NCI-H748 (cell line): ENCODE measurements at regions not wholly inside any gene's neighbourhood (a gene's known extent, or its start where the extent isn't known, plus 50 kb on each side); places are given as distances from the start of the nearest gene placed in this dataset.
A peak's percentile ranks its signal among the peaks of the same experiment; 100 is the strongest.

Experiments
- DNase-seq: peaks from one replicate; lab custom pipeline; 2025; ENCODE audit not compliant: unreplicated experiment; lab: John Stamatoyannopoulos, UW

DNA sequence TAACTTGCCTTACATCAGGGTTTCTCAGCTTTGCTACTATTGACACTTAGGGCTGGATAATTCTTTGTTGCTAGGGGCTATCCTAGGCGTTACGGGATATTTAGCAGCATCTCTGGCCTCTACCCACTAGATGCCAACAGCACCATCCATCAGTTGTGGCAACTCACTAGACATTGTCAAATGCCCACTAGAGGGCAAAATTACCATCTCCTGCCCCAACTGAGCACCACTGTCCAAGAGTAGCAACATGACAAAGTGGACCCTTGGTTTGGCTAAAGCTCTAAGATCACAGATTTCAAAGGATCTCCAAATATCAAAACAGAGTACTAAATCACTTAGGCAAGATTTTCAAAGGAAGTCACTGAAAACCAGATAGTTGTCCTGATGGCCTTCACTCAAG is 251.7 kb upstream of the TBX3 start:
- peak; percentile 43 for DNase-seq

DNA sequence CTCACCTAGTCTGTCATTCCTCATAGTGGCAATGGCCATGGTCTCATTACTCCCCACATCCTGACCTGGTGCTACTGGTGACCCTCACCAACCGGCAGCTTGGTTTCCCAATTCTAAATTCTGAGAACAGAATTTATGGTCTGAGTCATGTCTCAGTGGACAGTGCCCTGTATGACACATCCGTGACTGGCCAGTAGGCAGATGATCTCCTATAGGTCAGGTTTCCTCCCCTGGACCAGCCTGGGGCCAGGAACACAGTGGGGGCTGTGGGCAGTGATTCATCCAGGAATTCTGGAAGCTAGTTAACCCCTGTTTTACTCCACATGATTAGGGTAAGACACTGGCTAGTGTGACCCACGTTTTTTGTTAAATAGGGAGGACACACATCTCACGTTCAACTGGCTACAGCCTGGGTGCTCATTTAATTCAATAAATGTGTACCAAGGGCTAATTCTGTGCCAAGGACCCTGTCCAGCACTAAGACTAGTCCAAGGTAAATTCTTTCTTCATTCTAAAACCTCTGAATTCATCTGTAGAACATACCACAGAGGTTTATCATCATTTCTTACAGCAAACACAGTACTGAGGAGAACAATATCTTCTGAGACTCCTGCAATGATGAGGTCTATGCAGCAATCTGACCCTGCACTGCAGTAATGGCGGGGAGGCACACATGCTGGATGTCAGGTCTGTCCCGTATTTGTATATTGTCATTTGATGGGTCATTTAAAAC is 249.6 kb upstream of the TBX3 start:
- no peak for DNase-seq

DNA sequence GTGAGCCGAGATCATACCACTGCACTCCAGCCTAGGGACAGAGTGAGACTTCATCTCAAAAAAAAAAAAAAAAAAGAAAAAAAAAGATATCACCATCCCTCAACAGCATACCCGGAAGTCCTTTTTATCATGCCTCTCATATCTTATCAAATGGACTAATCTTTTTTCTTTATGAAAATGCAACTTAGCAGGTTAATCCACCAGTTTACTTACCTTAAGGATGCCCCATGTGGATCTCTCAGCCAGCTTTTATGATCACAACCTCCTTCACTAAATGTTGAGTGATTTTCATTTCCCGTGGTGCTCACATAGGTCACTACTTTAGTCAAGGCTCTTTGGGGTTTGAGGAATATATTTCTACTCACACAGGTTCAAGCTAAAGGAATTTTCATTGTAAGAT is 248.8 kb upstream of the TBX3 start:
- DNase-seq: no peak

DNA sequence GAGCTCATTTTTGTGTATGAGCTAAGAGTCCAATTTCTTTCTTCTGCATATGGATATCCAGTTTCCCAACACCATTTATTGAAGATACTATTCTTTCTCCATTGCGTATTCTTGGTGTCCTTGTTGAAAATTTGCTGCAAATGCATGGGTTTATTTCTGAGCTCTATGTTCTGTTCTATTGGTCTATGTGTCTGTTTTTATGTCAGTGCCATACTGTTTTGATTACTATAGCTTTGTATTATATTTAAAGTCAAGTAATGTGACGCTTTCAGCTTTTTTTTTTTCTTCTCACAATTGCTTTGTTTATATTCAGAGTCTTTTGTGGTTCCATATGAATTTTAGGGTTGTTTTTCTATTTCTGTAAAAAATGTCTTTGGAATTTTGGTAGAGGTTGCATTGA is 247.1 kb upstream of the TBX3 start:
- no peak for DNase-seq

DNA sequence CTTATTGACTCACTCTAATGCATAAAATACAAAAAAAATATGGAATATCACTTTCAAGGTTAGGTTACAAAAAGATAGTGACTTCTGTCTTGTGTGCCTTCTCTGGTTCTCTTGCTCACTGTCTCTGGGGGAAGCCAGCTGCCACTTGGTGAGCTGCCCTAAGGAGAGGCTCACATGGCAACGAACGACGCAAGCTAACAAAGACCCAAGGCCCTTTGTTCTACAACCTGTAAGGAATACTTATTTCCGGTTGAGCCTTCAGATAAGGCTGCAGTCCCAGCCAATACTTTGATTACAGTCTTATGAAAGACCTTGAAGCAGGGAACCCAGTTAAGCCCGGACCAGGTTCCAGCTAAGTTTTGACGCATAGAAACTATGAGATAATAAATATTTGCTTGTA is 242.4 kb upstream of the TBX3 start:
- peak; percentile 11 for DNase-seq

DNA sequence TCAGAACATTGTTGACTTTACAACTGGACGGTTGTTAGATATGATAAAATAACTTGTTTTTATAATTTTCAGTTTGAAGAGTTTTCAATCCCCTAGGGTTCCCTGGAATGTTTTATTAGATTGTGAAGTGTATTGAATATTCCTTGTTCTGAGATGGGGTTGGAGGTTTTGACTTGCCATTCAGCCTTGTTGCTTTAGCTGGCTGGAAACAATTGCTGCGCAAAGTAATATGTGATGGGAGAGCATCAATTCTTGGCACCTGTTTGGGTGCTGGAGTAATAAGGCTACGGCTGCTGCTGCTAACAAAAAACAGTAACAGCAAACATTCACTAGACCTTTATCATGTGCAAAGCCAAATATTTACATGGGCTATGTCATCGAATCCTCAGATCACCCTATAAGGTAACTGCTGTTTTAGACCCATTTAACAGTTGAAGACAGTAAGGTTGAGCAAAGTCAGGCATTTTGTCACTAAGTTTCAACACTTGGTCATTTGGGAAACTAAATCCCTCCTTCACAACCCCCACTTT is 241.0 kb upstream of the TBX3 start:
- peak; percentile 67 for DNase-seq

DNA sequence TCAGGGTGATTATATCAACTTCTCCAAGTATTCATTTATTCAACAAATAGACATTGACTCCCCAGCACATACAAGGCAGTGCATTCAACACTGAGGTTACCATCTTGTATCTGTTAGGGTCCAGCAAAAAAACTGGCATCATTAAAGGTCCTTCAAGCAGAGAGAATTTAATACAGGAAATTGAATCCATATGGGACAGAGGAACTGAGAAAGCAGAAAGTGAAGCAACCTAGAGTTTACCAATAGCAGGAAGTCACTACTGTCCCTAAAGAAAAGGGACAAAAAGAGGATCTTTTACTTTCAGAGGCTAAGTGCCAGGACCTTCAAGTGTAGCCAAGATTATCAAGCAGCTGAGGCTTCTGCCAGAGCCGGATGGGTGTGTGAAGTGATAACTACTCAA is 237.8 kb upstream of the TBX3 start:
- no peak for DNase-seq

DNA sequence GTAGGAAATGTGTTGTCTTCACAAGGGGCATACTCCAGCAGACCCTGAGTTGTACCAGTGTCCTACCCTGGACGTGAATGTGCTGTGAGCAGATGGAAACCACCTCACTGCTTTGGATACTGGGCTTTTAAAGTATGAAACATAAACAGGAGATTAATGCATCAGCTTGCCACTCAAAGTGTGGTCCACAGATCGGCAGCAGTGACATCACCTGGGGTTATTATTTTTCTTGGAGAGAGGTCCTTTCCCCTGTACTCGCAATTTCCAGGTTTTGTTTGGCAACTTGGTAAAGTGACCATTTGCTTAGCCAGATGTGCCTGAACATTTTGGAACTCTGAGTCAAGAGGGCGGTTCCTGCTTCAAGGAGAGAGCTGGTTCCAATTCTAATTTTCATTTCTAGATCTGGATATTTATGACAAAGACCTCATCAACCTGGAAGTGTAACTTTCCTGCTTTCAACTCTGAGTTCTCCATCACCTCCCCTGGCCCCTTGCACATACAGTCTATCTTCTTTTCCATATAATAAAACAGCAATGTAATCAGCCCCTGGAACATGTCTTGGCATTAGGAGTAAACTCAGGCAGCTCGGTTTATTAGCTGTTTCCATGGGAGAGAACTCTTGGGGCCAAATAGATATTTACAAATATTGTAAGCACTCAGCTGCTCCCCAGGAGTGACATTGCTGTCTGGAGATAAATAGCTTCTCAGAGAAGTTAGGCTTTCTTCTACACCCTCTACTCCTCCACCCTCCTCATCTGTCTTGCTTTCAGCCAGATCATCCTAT is 237.0 kb upstream of the TBX3 start:
- no peak for DNase-seq

DNA sequence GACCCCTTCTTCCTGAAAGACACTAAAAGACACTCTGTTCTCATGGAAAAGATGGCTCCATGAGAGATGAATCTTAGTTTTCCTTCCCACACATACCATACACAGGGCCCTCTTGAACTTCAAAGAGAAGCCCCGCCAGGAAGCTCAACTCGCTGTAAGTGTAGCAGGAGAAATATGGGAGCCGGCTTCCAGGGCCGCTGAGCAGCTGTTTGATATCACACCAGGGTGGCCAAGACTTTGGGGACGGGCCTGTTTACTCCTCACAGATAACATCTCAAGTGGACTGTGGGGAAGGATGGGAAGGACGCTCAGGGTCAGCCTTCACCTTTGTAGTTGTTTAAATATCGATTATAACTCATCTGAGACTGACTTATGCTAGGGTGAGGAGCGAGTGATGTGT is 235.5 kb upstream of the TBX3 start:
- no peak for DNase-seq

DNA sequence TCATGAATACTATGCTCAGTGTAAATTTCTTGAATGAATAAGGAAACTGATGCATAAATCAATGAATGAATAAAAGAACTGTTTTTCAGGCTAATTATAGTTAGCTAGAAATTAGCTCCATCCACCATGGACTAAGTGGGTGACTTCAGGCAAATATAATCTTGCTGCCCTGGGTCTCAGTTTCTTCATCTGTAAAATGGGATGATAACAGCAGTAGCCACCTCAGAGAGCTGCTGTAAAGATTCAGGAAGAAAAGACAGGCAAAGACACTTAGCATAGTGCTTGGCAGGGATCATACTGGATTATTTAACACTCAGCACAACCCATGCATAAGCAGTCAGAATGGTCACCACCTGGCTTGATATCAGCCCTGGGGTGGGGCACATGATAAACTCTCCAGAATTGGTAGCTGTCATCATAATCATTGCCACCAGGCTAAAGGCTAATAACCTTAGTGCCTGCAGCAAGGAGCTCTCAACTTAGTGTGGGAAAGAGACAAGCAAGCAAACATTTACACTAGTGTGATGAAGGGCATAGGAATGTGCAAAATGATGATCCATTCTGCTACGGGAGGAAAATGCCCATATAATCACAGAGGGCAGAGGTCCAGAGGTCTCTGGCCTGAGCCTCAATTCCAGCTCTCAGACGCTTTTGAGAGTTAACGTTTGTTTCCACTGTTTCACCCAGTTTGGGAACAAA is 234.7 kb upstream of the TBX3 start:
- no peak for DNase-seq

DNA sequence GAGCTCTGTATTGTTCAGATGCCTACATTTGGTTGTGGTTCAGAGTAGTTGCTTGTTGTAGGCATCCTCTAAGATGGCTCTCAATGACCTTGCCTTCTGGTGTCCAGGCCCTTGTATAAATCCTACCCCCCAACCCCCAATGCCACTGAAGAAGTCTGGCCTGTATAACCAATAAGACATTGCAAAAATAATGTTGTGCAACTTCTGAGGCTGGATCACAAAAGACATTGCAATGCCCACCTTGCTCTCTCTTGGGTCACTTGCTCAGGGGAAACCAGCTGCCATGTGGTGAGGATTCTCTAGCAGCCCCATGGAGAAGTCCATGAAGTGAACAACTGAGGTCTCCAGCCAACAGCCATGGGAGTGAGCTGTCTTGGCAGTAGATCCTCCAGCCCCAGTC is 234.0 kb upstream of the TBX3 start:
- DNase-seq: no peak

DNA sequence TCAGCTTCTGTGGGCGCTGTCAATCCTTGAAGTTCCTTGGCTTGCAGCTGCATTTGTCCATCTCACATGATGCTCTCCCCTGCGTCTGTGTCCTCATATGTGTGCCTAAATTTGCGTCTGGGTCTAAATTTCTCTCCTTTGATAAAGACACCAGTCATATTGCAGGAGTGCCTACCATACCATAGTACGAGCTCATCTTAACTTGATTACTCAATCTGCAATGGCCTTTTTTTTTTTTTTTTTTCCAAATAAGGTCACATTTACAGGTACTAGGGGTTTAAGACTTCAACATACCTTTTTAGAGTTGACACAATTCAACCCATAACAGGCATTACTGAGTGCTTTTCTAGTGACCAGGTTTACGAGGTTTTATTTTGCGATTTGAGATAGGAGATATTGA is 233.3 kb upstream of the TBX3 start:
- no peak for DNase-seq

DNA sequence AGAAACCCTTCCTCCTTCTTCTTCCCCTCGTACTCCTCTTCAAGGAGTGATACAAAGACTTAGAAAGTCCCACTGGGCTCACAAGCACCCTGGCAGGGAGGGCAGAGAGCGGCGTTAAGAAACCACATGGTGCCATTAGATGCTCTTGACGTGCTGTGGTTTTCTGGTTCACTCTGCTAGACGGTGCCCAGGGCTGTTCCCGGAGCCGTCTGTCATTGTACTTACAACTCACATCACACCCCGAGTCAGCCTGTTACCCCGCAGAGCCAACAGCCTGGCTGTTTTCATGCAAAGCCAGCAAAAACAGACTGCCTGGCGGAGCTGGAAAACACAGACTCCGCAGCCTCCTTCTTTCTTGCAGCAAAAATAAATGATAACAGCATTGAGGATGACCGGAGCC is 232.6 kb upstream of the TBX3 start:
- DNase-seq: no peak

DNA sequence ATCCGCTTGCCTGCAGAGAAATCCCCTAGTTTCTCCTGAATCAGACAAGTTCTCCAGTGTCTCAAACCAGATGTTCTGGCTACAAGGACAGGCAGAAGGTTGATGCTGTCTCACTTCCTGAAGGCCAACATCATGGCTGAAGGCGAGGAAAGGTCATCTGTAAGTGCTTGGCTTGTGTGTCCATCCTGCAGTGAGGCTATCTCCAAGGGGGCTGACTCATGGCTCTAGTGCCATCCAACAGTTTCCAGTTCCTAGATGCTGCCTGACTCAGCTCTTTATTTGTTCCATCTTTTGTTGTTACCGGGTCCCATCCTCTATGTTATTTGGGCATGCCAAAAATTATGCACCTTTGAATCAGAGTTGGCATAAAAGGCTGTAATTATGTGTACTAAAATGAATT is 232.1 kb upstream of the TBX3 start:
- no peak for DNase-seq

DNA sequence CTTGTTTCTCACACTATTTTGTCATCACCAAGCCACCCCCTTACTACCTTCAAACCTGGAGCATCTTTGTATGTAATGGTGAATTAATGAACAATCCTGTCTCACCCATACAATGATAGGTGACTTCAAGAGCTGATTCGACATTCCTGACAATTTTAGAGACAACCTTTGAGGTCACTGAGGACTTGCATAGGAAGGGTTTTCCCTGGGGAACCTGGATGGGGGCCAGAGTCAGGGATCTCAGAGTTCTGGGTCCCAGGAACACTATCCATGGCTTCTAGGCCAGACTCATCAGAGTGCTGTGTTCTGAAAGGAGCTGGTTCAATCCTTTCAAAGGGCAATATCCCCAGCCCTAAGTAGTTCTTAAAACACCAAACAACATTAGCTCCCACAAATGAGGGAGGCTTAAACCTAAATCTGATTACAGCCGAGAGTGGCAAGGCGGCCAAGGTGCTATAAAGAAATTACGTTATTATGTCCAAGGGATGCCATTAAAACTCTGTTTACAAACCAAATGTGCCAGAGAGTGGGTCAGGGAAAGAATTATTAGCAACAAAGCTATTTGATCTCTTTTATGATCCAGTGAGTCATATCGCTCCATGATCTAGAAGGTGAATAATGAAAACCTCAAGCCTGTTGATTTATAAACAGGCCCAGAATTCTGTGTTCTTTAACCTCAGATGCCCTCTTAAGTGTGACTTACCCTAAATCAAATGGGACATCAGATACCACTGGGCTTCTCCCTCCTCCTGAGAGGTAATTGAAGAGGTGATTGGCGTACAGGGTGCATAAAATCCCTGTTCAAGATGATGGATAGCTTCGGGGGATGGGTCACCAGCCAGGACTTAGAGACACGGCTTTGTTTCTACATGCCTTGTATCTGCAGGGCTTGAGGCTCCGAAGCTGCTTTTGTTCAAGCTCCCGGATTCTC is 230.2 kb upstream of the TBX3 start:
- DNase-seq: no peak

DNA sequence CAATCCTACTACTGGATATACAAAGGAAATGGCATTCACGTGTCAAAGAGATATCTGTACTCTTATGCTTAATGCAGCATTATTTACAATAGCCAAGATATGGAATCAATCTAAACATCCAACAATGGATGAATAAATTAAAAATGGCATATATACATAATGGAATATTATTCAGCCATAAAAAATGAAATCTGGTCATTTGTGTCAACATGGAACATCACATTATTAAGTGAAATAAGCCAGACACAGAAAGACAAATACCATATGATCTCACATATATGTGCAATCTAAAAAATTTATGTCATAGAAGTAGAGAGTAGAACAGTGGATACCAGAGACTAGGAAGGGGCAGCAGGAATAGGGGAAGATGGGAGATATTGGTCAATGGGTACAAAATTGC is 228.8 kb upstream of the TBX3 start:
- no peak for DNase-seq

DNA sequence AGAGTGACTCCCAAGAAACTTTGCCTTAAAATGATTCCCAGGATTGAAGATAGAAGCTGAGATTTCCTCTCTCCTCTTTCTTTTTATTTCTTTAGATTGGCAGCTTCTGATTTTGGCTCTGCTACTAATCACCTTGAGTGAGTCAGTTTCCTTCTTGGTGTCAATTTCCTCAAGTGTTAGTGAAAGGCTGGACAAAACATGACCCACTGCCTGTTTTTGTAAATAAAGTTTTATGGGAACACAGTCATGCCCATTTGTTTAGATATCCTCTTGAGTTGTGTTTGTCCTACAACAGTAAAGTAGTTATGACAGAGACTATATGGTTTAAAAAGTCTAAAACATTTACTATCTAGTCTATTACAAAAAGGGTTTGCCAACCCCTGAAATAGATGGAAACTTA is 227.2 kb upstream of the TBX3 start:
- DNase-seq: no peak

DNA sequence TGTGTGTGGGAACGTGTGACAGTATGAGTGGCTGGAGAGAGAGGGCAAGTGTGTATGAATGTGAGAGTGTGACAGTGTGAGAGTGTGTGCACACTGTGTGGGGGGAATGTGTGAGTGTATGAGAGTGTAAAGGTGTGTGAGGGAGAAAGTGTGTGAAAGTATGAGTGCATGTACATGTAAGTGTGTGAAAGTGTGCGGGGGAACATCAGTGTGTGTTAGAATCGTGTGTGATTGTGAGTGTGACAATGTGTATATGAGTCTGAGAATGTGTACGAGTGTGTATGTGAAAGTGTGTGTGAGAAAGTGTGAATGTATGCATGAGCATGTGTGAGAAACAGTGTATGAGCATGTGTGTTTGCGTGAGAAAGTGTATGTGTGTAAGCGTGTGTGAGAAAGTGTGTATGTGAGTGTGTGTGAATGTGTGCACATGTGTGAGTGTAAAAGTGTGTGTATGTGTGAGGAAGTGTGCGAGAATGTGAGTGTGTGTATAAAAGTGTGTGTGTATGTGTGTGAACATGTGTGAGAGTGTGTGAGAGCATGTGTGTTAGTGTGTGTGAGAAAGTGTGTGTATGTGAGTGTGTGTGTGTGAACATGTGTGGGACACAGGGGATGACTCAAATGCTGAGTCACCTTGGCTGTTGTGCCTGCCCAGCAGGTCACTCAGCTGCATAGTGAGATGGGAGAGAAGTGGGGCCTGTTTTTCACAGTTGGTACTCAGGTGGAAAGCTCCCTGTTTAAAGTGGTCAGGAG is 220.5 kb upstream of the TBX3 start:
- no peak for DNase-seq

DNA sequence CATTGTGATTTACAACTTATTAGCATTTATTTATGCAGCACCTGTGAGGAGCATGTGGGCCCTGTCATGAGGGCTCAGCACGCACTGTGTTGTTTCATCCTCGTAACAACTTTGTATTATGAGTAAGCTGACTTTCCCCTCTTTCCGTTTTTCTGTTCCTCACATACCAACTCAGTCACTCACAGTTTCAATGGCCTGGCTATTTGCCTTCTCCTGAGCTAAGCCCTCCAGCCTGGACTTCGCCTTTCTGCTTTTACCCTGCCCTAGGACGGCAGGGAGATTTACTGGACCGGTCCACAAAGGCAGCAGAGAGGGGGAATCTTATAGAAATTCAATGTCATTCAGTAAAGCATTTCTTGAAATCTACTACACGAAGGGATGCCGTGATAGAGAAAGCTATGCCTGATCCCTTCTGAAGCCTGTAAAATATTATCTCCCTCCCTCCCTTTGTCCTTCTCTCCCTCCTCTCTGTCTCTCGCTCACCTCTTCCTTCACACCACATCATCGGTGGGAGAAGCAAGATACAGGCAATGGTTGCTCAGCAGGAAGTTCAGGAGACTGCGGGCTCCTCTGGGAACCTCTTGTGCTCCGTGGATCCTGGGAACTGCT is 219.2 kb upstream of the TBX3 start:
- no peak for DNase-seq

DNA sequence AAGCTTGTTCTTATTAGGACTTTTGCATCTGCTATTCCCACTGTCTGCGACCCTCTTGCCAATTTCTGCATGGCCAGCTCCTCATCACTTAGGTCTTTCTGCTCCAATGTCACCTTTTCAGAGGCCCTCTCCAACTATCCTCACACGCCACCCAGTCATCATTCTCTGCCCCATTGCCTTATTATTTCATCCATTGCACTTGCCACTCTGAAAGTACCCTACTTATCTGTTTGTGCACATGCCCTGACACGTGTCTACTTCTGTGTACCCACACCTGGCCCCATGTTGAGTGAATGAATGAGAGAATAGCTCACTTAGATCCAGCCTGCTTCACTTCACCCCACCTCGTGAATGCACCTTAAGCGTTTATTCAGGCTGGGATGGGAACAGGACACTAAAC is 218.7 kb upstream of the TBX3 start:
- peak; percentile 91 for DNase-seq
